ENCODE measurements at regions not wholly inside any gene's neighbourhood (a gene's known extent, or its start where the extent isn't known, plus 50 kb on each side); places are given as distances from the start of the nearest gene placed in this dataset.

DNA sequence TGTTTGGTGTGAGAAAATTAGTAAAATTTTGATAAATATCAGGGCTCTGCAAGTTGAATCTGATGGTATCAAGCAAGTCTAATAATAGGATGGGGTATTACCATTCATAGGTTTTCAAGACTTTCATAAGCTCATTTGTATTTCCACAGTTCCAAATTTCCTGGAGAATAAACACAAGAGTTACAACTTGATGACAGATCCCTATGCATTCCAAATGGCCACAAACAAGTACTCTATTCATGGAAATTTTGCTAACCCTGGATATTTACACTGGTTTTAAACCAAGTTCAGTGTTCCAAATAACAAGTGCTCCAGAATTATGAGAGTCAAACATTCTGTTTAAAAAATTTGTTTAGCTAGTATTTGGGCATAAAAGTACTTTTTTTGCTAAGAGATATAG is 75.0 kb upstream of the CNTN6 start:
- TF ChIP-seq EP300 (IDR thresholded peaks at IDR 0.05; ENCODE audit: borderline replicate concordance in 1 of 2, low read depth in 1 of 2, low read length in 1 of 2) = no peak
- TF ChIP-seq, protein P1, sequence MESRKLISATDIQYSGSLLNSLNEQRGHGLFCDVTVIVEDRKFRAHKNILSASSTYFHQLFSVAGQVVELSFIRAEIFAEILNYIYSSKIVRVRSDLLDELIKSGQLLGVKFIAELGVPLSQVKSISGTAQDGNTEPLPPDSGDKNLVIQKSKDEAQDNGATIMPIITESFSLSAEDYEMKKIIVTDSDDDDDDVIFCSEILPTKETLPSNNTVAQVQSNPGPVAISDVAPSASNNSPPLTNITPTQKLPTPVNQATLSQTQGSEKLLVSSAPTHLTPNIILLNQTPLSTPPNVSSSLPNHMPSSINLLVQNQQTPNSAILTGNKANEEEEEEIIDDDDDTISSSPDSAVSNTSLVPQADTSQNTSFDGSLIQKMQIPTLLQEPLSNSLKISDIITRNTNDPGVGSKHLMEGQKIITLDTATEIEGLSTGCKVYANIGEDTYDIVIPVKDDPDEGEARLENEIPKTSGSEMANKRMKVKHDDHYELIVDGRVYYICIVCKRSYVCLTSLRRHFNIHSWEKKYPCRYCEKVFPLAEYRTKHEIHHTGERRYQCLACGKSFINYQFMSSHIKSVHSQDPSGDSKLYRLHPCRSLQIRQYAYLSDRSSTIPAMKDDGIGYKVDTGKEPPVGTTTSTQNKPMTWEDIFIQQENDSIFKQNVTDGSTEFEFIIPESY (IDR thresholded peaks at IDR 0.05; ENCODE audit: borderline replicate concordance, low read depth) = no peak
- no peak for TF ChIP-seq MXI1 (IDR thresholded peaks at IDR 0.05; ENCODE audit: low read depth, low read length)
- TF ChIP-seq POLR2AphosphoS5 (IDR thresholded peaks at IDR 0.05; ENCODE audit: low read depth, low read length) = no peak
- no peak for TF ChIP-seq CTCF (IDR thresholded peaks at IDR 0.05)
- no peak for TF ChIP-seq EZH2phosphoT487 (IDR thresholded peaks at IDR 0.05; ENCODE audit: borderline replicate concordance, low read depth)
- no peak for TF ChIP-seq MAX (IDR thresholded peaks at IDR 0.05; ENCODE audit: low read depth)
- no peak for TF ChIP-seq FOXM1 (IDR thresholded peaks at IDR 0.05; ENCODE audit: low read depth)
- TF ChIP-seq SMC3 (IDR thresholded peaks at IDR 0.05; ENCODE audit: low read depth, low read length) = no peak
- TF ChIP-seq, protein P2, sequence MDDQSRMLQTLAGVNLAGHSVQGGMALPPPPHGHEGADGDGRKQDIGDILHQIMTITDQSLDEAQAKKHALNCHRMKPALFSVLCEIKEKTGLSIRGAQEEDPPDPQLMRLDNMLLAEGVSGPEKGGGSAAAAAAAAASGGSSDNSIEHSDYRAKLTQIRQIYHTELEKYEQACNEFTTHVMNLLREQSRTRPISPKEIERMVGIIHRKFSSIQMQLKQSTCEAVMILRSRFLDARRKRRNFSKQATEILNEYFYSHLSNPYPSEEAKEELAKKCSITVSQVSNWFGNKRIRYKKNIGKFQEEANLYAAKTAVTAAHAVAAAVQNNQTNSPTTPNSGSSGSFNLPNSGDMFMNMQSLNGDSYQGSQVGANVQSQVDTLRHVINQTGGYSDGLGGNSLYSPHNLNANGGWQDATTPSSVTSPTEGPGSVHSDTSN (IDR thresholded peaks at IDR 0.05) = no peak
- no peak for TF ChIP-seq RFX5 (IDR thresholded peaks at IDR 0.05; ENCODE audit: low read length)
- TF ChIP-seq CHD2 (IDR thresholded peaks at IDR 0.05; ENCODE audit: low read length, partially characterized antibody) = no peak
